Inferior parietal cortex (tissue), 1 donor: ENCODE measurements at regions not wholly inside any gene's neighbourhood (a gene's known extent, or its start where the extent isn't known, plus 50 kb on each side); places are given as distances from the start of the nearest gene placed in this dataset.
"Not testable (repeated sequence)": the region's sequence is repeated elsewhere in the genome, so short reads cannot be mapped to it uniquely, and the experiment has no call there.

ENCODE experiments used
- DNase-seq: peaks from one replicate; pipeline ENCODE4 v3.0.0-alpha.2; 2016; ENCODE audit errors: extremely low spot score

DNA sequence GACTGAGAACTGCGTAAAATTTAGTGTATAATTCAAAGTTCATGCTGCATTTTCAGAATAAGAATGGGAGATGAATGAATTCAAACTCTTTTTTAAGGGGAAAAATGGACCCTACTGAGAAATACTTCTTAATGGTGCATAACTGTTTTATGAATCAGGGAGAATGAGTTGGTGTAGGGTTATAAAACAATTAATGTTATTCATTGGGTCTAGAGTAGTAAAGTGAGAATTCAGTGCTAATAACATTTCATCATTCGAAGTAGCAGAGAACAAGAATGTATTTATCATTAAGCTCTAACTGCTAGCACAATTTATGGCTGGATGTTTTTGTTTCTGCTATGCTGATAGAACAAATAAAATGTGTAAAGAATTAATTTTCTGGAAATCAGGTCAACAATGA, 310.2 kb downstream of the SLITRK5 start:
- no peak for DNase-seq

DNA sequence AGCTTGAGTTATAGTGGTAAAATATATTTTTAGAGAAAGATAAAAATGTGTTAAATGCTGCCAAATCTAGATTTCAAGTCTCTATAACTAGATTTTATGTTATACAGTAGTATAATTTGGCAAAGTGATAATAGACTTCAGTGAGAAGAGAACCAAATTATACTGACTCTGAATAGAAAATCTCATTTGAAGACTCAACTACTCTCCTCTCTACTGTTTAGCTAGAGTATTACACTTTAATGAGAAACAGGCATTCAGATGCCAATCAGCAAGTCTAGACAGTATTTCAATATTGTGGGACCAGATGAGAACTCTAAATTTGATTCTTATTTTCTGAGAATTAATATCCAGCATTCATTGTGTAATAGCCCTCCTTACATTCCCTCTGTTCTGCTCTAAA, 311.2 kb downstream of the SLITRK5 start:
- no peak for DNase-seq

DNA sequence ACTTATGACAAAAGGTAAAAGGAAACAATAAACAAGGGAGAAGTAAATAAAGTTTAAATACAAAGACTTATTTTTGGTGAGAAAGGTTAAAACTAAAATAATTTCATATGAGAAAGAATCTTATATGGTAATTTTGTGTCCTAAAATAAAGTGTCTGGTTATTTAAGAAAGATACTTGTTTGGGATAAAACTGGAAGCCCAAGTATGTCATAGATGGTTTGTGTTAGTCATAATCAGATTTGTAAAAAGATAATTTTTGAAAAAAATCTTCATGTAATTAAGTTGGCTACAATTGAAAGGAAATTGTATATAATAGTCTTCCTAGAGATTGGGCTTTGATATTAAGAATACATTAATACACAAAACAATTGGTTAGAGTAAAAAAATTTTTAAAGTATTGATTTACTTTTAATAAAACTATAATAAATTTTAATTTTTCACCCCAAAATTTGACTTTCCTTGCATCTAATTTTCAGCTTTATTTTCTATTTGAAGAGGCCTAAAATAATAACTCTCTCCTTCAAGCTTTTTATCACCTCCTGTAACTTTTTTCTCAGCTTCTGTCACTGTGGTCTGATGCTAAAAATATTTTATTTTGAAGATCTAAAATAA, 315.6 kb downstream of the SLITRK5 start:
- DNase-seq: no peak

DNA sequence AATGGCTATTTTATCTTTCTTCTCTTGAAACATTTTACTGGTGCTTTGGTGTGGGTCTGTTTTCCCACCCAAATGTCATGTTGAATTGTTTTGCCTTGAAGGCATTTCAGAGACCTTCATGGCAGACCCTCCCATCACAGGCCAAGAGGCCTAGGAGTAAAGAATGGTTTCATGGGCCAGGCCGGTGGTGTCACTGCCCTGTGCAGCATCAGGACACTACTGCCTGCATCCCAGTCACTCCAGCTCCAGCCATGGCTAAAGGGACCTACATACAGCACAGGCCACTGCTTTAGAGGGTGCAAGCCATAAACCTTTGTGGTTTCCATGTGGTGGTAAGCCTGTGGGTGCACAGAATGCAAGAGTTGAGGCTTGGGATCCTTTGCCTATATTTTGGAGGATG, 326.9 kb downstream of the SLITRK5 start:
- no peak for DNase-seq

DNA sequence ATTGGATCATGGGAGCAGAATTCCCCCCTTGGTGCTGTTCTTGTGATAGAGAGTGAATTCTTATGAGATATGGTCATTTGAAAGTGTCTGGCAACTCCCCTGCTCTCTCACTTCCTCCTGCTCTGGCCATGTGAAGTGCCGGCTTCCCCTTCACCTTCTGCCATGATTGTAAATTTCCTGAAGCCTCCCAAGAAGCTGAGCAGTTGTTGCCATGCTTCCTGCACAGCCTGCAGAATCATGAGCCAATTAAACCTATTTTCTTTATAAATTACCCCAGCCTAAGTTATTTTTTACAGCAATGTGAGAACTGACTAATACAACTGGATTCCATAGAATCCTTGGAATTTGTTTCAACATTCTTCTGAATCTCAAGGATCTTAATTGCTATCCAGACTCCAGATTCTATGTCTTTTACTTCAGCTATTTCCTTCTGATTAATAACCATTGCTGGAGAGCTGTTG, 328.1 kb downstream of the SLITRK5 start:
- DNase-seq: no peak

DNA sequence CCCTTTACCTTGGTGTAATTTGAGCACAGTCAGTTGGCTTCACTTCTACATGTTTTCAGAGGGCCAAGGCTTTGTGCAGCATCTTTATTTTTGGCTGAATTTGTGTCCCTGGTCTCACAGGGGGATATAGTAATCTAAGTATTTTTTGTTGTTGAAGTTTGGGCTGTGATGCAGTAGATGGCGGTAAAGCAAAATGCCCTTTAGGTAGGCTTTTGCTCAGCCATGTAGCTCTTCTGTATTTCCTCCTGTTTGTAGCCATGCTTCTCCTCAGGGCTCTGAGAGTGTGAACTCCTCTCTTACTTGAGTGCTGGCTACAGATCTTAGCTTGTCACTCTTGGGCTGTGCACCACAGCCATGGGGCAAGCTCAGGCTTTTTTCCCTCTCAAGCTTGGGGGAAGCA, 328.6 kb downstream of the SLITRK5 start:
- DNase-seq: no peak

DNA sequence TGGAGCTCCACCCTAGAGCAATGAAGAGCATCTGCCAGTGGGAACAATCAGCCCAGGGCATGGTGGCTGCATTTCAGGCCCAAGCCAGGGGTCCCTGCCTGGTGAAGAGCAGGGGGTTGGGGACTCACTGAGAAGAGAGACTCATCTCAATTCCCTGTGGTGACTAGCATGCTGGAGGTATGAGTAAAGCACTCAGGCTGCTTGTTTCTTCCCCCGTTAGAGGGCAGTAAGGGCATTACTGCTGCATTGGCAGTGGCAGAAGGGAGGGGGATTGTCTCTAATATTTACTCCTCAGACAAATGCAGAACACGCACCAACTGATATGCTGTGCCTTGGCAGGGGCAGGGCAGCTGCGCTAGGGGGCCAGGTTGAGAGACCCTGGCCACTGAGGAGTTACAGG, 329.1 kb downstream of the SLITRK5 start:
- DNase-seq: no peak

DNA sequence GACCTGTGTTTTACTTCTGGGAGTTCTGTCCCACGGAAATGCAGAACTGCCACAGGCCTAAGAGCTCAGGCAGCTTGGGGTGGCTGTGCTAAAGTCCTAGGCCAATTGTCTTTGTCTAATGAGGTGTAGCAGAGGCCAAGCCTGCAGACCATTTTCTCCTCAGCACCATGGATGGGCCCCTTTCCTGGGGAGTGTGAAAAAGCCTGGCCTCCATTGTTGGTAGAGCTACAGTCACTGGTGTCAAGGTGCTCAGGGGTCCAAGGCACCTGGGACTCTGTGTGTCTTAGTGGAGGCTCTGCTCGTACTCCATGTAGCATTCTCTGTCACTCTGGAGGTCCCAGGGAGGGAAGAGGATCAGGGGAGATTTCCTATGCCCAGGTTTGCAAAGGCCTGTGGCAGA, 329.6 kb downstream of the SLITRK5 start:
- no peak for DNase-seq

DNA sequence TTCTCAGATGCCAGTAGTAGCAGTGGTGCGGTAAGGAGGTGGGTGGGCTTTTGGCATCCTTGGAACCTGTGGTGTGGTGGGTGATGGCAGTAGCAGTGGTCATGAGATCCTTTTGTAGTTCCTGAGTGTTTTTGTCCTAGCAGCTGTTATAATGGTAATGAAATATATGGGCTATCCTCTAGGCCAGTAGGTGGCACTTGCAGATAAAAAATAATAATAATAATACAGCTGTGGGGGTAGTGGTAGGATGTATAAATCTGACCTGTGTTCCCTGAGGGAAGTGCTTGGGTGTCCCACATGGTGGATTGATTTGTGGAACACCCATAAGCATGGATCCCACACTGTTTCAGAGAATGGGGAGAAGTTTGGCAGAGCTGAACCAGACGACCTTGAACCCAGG, 334.0 kb downstream of the SLITRK5 start:
- no peak for DNase-seq

DNA sequence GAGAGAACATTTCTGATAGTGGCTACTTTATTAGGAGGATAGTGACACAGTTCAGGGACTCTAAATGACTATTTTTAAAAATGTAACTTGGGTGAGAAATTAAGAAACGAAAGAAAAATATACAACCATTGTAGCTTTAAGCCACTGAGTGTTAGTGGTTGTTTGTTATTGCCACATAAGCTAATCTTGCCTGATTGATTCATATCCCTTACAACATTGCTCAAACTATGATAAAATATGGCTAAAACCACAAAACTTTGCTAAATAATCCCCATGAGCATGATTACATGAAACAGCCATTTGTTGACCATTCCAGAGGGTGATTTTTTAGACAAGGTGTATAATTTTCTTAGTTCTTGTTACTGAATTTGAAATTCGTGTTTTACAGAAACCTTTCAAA, 343.4 kb downstream of the SLITRK5 start:
- DNase-seq: no peak

DNA sequence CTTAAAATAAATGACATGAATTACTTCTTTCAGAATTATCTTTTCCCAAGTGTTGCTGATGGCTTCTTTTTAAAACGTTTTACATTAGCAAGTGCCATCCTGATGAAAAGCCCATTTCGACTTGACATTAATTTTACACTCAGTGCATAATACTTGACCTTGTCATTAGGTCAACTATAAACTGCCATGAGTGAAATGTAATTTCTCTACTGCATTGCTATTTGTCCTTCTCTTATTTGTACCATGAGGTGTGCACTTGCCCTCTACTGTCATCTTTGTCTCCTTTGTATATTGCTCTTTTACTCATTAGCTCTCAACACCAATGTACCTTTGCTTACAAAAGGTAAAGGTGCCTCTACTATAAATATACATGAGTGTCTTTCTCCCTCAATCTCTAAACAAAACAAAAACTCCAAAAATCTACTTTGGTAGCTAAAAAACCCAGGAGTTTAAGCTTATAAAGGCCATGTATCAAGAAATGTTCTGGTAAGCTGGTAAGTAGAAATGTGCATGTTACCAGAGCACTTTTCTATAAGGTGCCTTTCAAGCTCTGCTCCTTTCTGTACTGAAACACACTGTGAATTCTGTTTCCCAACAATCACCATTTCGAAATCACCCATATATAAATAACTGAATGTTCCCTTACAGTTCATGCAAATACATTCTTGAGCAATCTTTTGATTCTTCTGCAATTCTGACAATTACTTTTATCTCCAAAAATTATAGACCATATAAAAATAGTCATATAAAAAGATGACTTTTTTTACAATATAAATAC, 351.4 kb downstream of the SLITRK5 start:
- no peak for DNase-seq

DNA sequence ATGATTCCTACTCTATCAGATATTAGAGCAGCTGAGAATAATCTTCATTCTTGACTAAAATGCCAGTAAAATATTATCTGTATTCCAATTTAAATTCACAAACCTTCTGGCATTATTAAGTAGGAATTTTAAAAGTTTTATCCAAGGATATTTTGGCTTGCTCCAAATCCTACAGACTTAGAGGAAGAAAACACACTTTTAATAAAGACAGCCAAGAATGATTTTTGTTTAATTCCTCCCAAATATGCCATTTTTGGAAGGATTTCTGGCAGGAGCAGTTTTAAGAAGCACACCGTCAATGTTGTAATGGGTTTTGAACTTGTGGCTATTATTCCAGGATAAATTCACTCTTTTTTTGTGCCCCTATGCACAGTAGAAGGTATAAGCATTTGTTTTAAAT, 355.1 kb downstream of the SLITRK5 start:
- no peak for DNase-seq

DNA sequence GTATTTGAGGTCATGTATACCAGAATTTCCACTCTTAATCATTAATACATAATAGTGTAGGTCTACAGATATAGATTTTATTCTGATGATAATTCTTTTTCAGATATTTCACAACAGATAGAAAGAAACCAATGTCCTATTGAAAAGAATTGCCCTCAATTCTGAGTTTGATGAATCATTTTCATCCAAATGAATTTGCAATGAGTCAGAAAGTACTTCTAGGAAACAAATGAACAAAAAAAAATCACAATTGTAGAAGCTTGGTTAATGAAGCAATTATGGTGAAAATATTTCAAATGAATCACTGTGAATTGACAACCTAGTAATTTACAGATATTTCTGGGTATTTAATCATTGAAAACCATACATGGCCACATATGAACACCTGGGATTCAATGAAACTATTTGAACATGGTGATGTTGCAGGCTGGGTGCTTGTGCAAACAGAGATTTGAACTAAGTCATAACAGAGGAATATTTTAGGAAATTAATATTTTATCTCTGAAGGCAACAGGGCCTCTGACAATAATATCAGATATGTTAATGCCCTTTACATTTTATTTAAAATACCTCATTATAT, 360.9 kb downstream of the SLITRK5 start:
- no peak for DNase-seq

DNA sequence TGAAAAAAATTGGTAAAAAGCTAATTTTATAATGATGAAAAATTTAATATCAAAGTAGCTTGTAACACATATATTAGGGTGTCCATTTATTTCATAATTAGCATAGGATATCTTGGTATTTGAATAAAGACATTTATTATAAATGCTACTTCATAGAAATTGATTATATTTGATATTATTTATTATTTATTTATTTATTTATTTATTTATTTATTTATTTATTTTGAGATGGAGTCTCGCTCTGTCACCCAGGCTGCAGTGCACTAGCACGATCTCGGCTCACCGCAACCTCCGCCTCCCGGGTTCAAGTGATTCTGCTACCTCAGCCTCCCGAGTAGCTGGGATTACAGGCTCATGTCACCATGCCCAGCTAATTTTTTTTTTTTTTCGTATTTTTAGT, 365.0 kb downstream of the SLITRK5 start:
- DNase-seq: not testable (repeated sequence)

DNA sequence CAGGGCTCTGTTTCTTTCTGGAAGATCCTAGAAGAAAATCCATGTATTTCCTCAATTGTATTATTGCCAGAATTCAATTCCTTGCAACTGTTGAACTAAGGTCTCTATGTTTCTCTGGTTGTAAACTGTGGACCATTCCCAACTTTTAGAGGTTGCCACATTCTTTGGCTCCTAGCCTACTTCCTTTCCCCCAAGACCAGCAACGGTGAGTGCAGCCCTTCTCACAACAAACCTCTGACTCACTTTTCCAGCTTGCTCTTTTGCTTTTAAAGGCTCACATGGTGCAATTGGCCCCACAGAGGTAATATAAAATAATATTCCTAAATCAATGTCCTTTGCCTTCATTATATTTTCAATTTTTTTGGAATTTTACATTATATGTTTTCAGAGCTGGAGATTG, 371.3 kb downstream of the SLITRK5 start:
- DNase-seq: no peak

DNA sequence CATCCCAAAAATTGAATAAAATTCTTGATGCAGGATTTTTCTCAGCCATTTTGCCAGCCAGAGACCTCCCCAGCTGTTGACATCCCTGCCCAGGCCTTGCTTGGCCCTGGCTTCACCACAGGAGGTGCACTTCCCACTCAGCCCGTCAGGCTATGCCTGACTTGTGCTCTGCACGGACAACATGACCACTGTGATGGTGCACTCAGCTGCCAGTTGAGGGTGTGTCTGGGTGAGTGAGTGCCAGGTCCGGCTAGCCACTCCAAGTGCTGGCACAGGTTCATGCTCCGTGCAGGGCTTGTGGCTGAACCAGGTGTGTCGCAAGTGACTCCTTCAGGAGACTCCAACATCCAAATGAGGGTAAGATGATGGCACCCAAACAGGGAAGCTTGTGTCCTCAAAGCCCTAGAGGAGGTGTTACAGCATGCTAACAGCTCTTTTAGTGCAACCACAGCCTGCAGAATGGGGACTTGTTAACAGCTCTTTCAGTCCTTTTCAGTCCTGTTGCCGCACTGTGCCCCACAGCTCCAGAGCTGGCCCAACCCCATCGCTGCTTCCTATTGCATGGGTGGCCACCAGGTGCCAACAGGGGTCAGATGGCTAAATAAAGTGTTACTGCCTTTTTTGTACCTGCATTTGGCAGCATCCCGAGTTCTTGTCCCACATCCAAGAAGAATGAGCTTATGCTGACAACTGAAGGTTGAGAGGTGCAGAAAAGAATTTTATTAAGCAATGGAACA, 380.7 kb downstream of the SLITRK5 start:
- DNase-seq: no peak

DNA sequence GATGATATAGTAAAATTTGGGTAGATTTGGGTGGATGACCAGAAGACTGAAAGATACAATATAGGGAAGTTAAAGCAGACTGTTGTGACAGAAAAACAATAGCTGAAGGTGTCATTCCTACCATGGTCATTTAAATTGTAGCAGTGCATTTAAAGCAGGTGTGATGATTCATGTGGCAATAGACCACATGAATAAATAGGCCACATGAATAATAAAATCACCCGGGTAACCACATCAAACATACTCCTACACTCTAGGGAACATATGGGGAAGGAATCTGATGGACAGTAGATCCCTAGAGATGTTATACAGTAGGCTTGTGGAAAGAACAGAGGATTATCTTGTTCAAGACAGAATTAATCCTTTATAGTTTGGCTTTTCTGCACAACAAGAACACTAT, 392.6 kb downstream of the SLITRK5 start:
- no peak for DNase-seq

DNA sequence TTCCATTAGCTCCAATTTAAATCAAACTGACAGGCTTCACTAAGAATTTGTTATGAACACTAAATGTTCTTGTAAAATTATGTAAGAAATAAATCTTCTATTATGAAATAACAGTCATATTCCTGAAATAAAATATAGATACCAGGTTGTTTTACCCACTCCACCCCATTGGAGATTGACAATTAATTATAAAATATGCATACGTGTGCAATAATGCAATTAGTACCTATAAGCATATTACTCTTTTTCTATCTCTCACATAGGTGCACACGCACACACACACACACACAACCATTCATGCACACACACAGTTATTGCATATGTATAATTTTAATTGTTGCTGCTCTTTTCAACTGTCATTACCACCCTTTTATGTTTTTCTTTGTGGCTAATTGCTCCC, 395.7 kb downstream of the SLITRK5 start:
- DNase-seq: no peak

DNA sequence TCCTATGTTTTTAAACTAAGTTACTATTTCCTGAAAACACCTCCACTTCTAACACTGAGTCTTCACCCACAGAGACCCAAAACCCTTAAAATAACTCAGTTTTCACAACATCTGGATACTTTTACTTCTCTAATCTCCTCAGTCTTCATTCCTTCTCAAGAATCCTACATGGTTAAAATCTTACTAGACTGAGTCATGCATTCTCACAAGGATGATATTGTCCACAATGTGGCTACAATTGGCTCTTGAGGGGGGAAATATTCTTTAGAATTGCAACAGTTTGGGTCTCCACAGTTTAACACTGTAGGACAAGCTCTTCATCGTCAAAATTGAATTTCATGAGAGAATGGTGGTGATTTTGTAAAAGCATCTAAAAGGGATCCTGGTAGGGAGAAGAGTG, 397.1 kb downstream of the SLITRK5 start:
- no peak for DNase-seq

DNA sequence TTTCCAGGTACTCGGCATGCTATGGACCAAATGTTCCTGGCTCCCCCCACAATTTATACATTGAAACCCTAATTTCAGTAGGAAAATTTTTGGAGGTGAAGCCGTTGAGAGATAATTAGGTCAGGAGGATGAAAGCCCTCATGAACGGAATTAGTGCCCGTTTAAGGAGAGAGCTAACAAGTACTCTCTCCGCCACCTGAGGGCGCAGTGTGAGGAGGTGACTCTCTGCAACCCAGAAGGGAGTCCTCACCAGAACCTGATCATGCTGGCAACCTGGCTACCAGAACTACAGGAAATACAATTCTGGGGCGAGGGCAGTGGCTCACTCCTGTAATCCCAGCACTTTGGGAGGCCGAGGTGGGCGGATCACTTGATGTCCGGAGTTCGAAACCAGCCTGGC, 397.8 kb downstream of the SLITRK5 start:
- no peak for DNase-seq

DNA sequence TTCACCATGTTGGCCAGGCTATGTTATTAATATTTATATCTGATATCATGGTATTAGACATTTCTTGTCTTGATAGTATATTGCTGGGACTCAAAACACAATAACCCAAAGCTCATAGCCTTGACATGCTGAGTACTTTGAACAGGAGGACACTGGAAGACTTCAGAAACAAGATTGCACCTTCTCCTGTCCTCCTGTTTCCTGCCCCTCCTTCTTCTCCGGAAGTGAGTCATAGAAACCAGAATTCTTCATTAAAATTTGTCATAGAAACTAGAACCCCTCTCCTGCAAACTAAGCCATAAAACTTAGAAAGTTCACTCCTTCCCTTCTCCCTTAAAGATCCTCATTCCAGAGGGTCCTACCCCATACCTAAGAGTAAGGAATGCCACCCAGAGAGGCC, 400.2 kb downstream of the SLITRK5 start:
- no peak for DNase-seq

DNA sequence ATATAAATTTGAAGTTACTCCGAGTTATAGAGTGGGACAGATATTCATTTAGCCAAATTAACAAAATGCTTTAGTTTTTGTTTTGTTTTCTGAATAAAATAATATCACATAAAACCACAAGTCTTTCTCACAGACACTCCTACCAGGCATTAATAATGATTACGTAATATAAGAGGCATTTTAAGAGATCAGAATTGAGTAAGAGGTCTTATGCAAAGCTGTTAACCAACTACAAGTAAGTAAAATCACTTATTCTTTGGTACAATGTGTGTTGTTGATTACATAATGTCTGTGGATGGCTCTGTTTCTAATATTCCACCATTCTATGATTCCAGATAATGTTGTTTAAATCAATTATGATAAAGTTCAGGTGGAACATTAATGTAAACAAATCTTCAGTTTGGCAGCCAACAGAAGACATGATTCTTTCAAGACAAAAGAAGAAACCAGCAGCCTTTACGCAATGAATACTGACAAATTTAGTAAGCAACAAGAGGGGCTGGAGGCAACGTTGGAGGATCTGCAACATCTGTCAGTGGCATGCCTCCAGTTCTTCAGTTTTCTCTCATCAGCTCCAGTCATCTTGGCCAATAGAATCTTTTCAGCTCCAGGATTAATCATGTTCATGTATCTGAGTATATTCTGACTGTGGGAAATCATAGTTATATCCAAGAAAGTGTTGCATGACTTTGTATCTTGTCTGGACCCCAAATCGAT, 403.8 kb downstream of the SLITRK5 start:
- no peak for DNase-seq
